ENCODE measurements at regions not wholly inside any gene's neighbourhood (a gene's known extent, or its start where the extent isn't known, plus 50 kb on each side); places are given as distances from the start of the nearest gene placed in this dataset.

GRCh38 chr5:167943343-167943742 lies 348.1 kb upstream of the WWC1 start:
- H3K27me3 ChIP-seq: no peaks in the 10 kb centered on the region
- 0 out of 2 replicates have a peak, but pooled peaks cover 6% of the 10 kb centered on the region for H3K36me3 ChIP-seq
- no peaks in the 10 kb centered on the region for H3K4me1 ChIP-seq
- H3K9ac ChIP-seq: no peak overlapping the region
- no peaks in the 10 kb centered on the region for H3K9me3 ChIP-seq
- no peak for TF ChIP-seq Cebpa-rat (IDR thresholded peaks at IDR 0.05)
- H3K4me2 ChIP-seq: no peak overlapping the region
- no peak overlapping the region for H3K4me3 ChIP-seq
- H3K27ac ChIP-seq: no peak overlapping the region
- peaks cover 23% of the 10 kb centered on the region; the same call in 1 of the 2 replicates for H4K20me1 ChIP-seq

DNA sequence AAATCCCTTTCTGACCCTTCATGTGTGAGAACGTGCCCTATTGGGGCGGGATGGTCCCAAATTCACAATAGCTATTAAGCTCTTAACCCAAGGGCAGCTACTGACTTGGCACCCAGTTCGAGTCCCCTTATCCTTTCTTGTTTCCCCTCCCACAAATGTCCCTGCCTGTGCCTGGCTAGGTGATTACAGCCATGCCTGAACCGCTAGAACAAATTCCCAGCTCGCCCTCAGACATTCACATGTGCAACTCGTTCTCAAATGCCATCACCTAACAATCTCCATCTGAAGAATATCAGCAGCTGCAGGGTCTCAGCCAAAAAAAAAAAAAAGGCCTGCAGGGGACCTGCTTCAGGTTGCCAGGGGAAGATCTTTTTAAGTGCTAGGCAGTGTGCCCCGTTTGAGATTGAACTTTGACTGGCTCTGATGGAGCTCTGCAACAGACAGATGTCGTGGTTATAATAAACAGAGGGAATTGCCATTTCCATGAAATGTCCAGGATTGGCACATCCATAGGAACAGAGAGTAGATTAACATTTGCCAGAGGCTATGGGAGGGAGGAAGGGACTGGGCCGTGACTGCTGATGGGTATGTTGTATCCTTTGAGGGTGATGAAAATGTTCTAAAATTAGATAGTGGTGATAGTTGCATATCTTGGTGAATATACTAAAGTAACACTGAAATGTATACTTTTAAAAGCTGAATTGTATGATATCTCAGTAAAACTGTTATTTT lies 347.2 kb upstream of the WWC1 start:
- Histone ChIP-seq H3K27ac (no peak overlapping the region), H3K27me3 (no peaks in the 10 kb centered on the region), H3K9me3 (no peaks in the 10 kb centered on the region), H3K36me3 (peaks cover 7% of the 10 kb centered on the region; the same call in 1 of the 2 replicates), H3K4me3 (no peak overlapping the region), H3K9ac (no peak overlapping the region), H4K20me1 (peaks cover 23% of the 10 kb centered on the region; the same call in 1 of the 2 replicates), H3K4me1 (no peaks in the 10 kb centered on the region), H3K4me2 (no peak overlapping the region)
- TF ChIP-seq Cebpa-rat (IDR thresholded peaks at IDR 0.05): no peak

- Histone ChIP-seq H3K4me1 (peaks cover under 1% of the 10 kb centered on the region; the same call in 1 of the 2 replicates), H4K20me1 (peaks cover 23% of the 10 kb centered on the region; the same call in 1 of the 2 replicates), H3K27ac (no peak overlapping the region), H3K4me2 (no peak overlapping the region), H3K9ac (no peak overlapping the region), H3K4me3 (no peak overlapping the region), H3K27me3 (no peaks in the 10 kb centered on the region), H3K36me3 (peaks cover 6% of the 10 kb centered on the region; the same call in 1 of the 2 replicates), H3K9me3 (no peaks in the 10 kb centered on the region)
- no peak for TF ChIP-seq Cebpa-rat (IDR thresholded peaks at IDR 0.05)
Measured at GRCh38 chr5:167945542-167946384, 345.7 kb upstream of the WWC1 start.

DNA sequence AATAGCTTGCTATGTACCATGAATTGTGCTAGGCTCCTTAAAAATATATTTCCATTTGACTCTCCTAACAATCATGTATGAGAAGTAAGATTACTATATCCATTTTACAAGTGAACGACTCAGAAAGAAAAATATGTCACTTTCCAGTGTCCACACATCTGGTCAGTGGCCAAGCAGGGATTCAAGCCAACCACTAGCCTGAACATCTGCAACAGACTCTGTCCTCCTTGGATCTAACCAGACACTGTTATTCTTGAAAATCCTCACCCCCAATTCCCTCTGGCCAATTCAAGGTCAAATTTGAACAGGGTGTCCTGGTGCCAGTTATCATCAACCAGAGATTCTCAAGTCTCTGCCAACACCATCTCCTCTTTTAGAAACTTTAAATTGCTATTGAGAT lies 344.1 kb upstream of the WWC1 start:
- H3K4me2 ChIP-seq: no peak overlapping the region
- H3K27ac ChIP-seq: no peak overlapping the region
- no peaks in the 10 kb centered on the region for H3K9me3 ChIP-seq

DNA sequence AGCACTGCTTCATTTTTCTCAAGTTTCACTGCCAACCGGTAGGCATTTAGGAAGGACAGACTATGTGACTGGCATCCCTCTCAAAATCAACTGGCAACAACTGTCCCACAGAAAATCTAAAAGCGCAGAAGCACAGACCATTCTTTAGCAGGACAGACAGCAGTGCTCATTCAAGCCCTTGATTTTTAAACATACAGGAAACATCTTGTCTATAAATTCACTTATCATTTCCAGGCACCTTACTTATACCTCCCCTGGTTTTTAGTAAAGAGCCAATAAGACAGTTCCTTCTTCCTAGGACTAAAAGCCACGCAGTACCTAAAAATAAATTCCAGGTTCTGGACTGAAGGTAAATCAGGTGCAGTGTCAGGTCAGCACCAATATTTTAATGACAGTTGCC lies 343.2 kb upstream of the WWC1 start:
- Histone ChIP-seq H3K36me3 (peaks cover 20% of the 10 kb centered on the region), H3K4me2 (no peak overlapping the region), H3K9me3 (no peaks in the 10 kb centered on the region), H3K27ac (no peak overlapping the region), H3K9ac (no peak overlapping the region), H3K4me1 (peaks cover 8% of the 10 kb centered on the region; the same call in 1 of the 2 replicates), H4K20me1 (peaks cover 23% of the 10 kb centered on the region; the same call in 1 of the 2 replicates), H3K4me3 (no peak overlapping the region), H3K27me3 (no peaks in the 10 kb centered on the region)
- TF ChIP-seq Cebpa-rat (IDR thresholded peaks at IDR 0.05): no peak

More for the DNA sequence above, 344.1 kb upstream of the WWC1 start:
- Histone ChIP-seq H3K4me1 (peaks cover 8% of the 10 kb centered on the region; the same call in 1 of the 2 replicates), H3K4me3 (no peak overlapping the region), H3K27me3 (no peaks in the 10 kb centered on the region), H3K36me3 (peaks cover 11% of the 10 kb centered on the region), H3K9ac (no peak overlapping the region), H4K20me1 (peaks cover 23% of the 10 kb centered on the region; the same call in 1 of the 2 replicates)
- TF ChIP-seq Cebpa-rat (IDR thresholded peaks at IDR 0.05): no peak

DNA sequence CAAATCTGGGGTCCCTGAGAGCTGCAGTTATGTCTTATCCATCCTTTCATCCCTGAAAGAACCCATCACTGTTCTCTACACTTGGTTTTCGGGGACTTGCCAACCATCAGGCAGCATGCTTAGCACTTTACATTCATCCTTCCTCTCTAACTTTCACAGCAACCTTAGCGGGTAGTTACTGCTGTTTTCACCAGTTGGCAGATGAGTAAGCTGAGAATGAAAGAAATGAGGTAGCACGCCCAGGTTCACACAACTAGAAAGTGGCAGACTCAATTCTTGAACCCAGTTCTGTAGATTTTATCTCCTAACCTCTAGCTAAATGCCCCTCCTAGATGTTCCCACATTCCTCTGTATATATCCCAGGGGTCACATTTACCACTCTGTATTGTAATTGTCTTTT lies 342.0 kb upstream of the WWC1 start:
- Histone ChIP-seq H3K9me3 (peaks cover 3% of the 10 kb centered on the region; the same call in 1 of the 2 replicates), H3K4me3 (no peak overlapping the region), H3K9ac (no peak overlapping the region), H3K36me3 (peaks cover 32% of the 10 kb centered on the region), H3K4me1 (peaks cover 8% of the 10 kb centered on the region; the same call in 1 of the 2 replicates), H3K27me3 (no peaks in the 10 kb centered on the region), H3K4me2 (no peak overlapping the region), H4K20me1 (peaks cover 17% of the 10 kb centered on the region; the same call in 1 of the 2 replicates), H3K27ac (no peak overlapping the region)
- TF ChIP-seq Cebpa-rat (IDR thresholded peaks at IDR 0.05): no peak

DNA sequence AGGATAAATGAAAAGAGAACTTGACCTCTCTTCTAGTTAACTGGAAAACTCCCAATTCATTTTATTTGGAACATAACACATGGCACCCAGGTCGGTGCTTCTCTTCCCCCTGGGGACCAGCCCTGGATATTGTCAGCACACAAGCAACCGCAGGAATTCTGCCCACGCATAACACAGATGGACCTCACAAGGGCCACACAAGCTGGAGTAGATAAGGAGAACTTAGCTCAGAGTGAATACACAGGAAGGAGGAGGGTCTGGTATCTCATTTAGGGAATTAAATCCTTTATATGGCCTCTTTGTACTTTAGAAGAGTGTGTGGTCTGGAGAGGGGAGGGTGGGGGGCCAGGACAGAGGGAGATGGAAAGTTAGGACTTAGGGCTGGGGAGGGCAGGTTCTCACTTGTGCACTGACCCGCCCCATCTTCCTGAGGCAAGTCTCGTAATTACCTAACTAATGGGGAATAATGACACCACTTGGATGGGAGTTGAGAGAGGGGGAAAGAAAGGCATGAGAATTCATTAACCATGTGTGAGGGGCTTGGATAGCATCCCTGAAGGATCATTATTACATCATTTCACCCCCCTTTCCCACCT lies 341.2 kb upstream of the WWC1 start:
- no peak overlapping the region for H3K9ac ChIP-seq
- H3K27ac ChIP-seq: no peak overlapping the region
- no peaks in the 10 kb centered on the region for H3K27me3 ChIP-seq
- TF ChIP-seq Cebpa-rat (IDR thresholded peaks at IDR 0.05): no peak
- H3K36me3 ChIP-seq: peaks cover 40% of the 10 kb centered on the region
- H3K4me2 ChIP-seq: no peak overlapping the region
- peaks cover 10% of the 10 kb centered on the region for H3K9me3 ChIP-seq
- H3K4me3 ChIP-seq: no peak overlapping the region
- peaks cover 8% of the 10 kb centered on the region; the same call in 1 of the 2 replicates for H3K4me1 ChIP-seq
- peaks cover 16% of the 10 kb centered on the region; the same call in 1 of the 2 replicates for H4K20me1 ChIP-seq

DNA sequence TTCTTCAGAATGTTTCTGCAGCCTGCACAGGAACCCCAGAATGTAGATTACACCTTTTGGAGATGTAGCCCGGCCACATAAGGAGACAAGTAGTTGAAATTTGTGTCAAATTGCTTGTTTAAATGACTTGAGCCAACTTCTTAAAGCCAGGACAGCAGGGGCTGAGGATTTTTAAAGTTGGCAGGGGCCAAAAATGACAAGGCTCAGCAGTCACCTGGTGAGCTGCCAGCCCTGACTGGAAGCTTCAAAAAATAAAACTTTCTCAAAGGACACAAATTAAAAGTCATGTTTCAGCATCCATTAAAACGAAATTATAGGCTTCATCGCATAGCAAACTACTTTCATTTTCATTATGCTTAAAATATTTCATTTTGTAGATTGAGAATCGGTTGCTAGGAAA lies 340.3 kb upstream of the WWC1 start:
- no peak overlapping the region for H3K4me3 ChIP-seq
- H3K9ac ChIP-seq: no peak overlapping the region
- H3K36me3 ChIP-seq: peaks cover 49% of the 10 kb centered on the region
- no peaks in the 10 kb centered on the region for H3K27me3 ChIP-seq
- peaks cover 8% of the 10 kb centered on the region; the same call in 1 of the 2 replicates for H3K4me1 ChIP-seq
- no peak overlapping the region for H3K27ac ChIP-seq
- peaks cover 8% of the 10 kb centered on the region; the same call in 1 of the 2 replicates for H4K20me1 ChIP-seq
- peaks cover 19% of the 10 kb centered on the region for H3K9me3 ChIP-seq
- peak overlapping the region; percentile 31; the same call in 1 of the 2 replicates for H3K4me2 ChIP-seq
- TF ChIP-seq Cebpa-rat (IDR thresholded peaks at IDR 0.05): no peak

DNA sequence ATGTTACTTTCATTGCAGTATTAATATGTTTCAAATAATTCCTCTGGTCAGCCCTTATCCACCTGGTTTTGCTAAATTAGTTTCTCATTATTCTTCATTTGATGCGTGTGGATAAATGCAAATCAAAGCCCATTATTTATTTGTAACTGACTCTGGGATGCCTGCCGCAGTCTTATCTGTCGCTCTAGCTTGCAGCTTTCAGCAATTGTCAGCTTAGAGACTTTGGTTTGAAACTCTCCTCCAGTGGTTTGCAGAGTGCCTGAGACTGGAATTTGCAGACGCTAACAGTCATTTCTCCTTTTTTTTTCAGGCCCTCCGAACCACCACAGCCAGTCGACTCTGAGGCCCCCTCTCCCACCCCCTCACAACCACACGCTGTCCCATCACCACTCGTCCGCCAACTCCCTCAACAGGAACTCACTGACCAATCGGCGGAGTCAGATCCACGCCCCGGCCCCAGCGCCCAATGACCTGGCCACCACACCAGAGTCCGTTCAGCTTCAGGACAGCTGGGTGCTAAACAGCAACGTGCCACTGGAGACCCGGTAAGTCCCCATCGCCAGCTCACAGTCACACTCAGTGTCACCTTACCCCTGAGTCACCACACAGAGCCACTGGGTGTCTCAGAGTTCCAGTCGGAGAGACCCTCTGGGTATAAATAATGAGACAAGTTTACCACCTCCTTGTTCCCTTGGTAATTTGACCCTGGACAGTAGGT lies 339.0 kb upstream of the WWC1 start:
- Histone ChIP-seq H3K27me3 (no peaks in the 10 kb centered on the region), H3K27ac (no peak overlapping the region), H3K4me3 (no peak overlapping the region), H4K20me1 (no peaks in the 10 kb centered on the region), H3K36me3 (peaks cover 51% of the 10 kb centered on the region), H3K9ac (no peak overlapping the region), H3K4me2 (no peak overlapping the region), H3K4me1 (peaks cover 8% of the 10 kb centered on the region; the same call in 1 of the 2 replicates), H3K9me3 (peaks cover 33% of the 10 kb centered on the region)
- no peak for TF ChIP-seq Cebpa-rat (IDR thresholded peaks at IDR 0.05)
